ENCODE measurements at regions not wholly inside any gene's neighbourhood (a gene's known extent, or its start where the extent isn't known, plus 50 kb on each side); places are given as distances from the start of the nearest gene placed in this dataset.

GRCh38 chr7:20839196-20839735 is 52.6 kb upstream of the SP8 start:
- Histone ChIP-seq H3K9me3 (no peaks in the 10 kb centered on the region), H3K4me1 (no peaks in the 10 kb centered on the region), H3K36me3 (no peaks in the 10 kb centered on the region), H3K27ac (no peak overlapping the region), H3K4me3 (no peak overlapping the region), H3K27me3 (no peaks in the 10 kb centered on the region)
- TF ChIP-seq POLR2A (IDR thresholded peaks at IDR 0.05): no peak
- TF ChIP-seq CTCF (IDR thresholded peaks at IDR 0.05): no peak
- no peak for TF ChIP-seq POLR2AphosphoS5 (IDR thresholded peaks at IDR 0.05)
- DNase-seq (ENCODE audit: low spot score in 2 of 2): no peak
- intact Hi-C loops (cut with DNase I; ENCODE audit: low total_unique reads): no loop called here

- DNase-seq (ENCODE audit: low spot score in 2 of 2): no peak
- Histone ChIP-seq H3K36me3 (no peaks in the 10 kb centered on the region), H3K27ac (no peak overlapping the region), H3K27me3 (no peaks in the 10 kb centered on the region), H3K4me1 (no peaks in the 10 kb centered on the region), H3K4me3 (no peak overlapping the region), H3K9me3 (no peaks in the 10 kb centered on the region)
- intact Hi-C loops (cut with DNase I; ENCODE audit: low total_unique reads): no loop called here
- TF ChIP-seq CTCF (IDR thresholded peaks at IDR 0.05): no peak
These were observed 53.3 kb upstream of the SP8 start for GRCh38 chr7:20839987-20840386.

GRCh38 chr7:20846791-20847190 is 60.1 kb upstream of the SP8 start:
- DNase-seq (ENCODE audit: low spot score in 2 of 2): no peak
- H3K4me1 ChIP-seq: no peaks in the 10 kb centered on the region
- intact Hi-C loops (cut with DNase I; ENCODE audit: low total_unique reads): no loop called here
- H3K9me3 ChIP-seq: no peaks in the 10 kb centered on the region
- no peak overlapping the region for H3K27ac ChIP-seq
- H3K27me3 ChIP-seq: peaks cover 0 to 14% of the 10 kb centered on the region in 2 donors
- TF ChIP-seq POLR2AphosphoS5 (IDR thresholded peaks at IDR 0.05) (no peak), CTCF (IDR thresholded peaks at IDR 0.05) (no peak), POLR2A (IDR thresholded peaks at IDR 0.05) (no peak)
- H3K36me3 ChIP-seq: no peaks in the 10 kb centered on the region
- H3K4me3 ChIP-seq: no peak overlapping the region

GRCh38 chr7:20858951-20859350 is 72.3 kb upstream of the SP8 start:
- H3K9me3 ChIP-seq: no peaks in the 10 kb centered on the region
- no peaks in the 10 kb centered on the region for H3K36me3 ChIP-seq
- intact Hi-C loops (cut with DNase I; ENCODE audit: low total_unique reads): no loop called here
- H3K4me3 ChIP-seq: no peak overlapping the region
- no peak for TF ChIP-seq CTCF (IDR thresholded peaks at IDR 0.05)
- no peak for TF ChIP-seq POLR2A (IDR thresholded peaks at IDR 0.05)
- no peak for TF ChIP-seq POLR2AphosphoS5 (IDR thresholded peaks at IDR 0.05)
- H3K27me3 ChIP-seq: no peaks in the 10 kb centered on the region
- no peak for DNase-seq (ENCODE audit: low spot score in 2 of 2)
- H3K27ac ChIP-seq: no peak overlapping the region
- no peaks in the 10 kb centered on the region for H3K4me1 ChIP-seq

GRCh38 chr7:20861468-20861867 is 74.8 kb upstream of the SP8 start:
- H3K4me3 ChIP-seq: no peak overlapping the region
- H3K4me1 ChIP-seq: no peaks in the 10 kb centered on the region
- no peak for TF ChIP-seq POLR2AphosphoS5 (IDR thresholded peaks at IDR 0.05)
- TF ChIP-seq POLR2A (IDR thresholded peaks at IDR 0.05): no peak
- no peak for TF ChIP-seq CTCF (IDR thresholded peaks at IDR 0.05)
- H3K36me3 ChIP-seq: no peaks in the 10 kb centered on the region
- H3K9me3 ChIP-seq: no peaks in the 10 kb centered on the region
- peaks cover 0 to 4% of the 10 kb centered on the region in 2 donors for H3K27me3 ChIP-seq
- intact Hi-C loops (cut with DNase I; ENCODE audit: low total_unique reads): no loop called here
- DNase-seq (ENCODE audit: low spot score in 2 of 2): no peak
- no peak overlapping the region for H3K27ac ChIP-seq
